HG03342 (cell line): ENCODE measurements at regions not wholly inside any gene's neighbourhood (a gene's known extent, or its start where the extent isn't known, plus 50 kb on each side); places are given as distances from the start of the nearest gene placed in this dataset.

ENCODE experiments used
- ATAC-seq: cut with Tn5 transposase; IDR thresholded peaks from one replicate; pipeline ENCODE4 v1.9.1; 2021; ENCODE audit warnings: mild to moderate bottlenecking, moderate library complexity; ENCODE audit not compliant: unreplicated experiment

DNA sequence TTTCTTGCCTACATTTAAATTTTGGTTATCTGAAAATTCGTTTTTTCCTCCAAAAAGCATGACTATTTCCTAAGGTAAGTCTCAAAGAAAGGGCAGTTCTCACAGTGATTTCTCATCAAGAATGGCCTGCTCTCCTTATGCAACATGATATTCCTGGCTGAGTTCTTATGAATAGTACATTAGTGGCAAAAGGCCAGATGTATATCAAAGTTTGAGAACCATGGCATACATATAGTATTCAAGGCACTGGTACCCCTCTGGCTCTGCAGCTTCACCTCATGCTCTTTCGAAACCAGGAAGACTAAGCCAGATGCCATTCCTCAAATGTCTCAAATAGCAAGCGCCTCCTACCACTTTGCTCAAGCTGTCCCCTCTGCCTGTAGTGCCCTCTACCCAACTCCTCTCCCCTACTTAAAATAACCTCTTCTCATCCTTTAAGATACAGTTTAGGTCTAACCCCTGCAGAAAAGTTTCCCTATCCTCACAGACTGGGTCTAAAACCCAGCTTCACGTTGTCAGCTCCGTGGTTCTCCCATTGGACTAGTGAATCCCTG lies 280.3 kb downstream of the HACE1 start:
- ATAC-seq = no peak

DNA sequence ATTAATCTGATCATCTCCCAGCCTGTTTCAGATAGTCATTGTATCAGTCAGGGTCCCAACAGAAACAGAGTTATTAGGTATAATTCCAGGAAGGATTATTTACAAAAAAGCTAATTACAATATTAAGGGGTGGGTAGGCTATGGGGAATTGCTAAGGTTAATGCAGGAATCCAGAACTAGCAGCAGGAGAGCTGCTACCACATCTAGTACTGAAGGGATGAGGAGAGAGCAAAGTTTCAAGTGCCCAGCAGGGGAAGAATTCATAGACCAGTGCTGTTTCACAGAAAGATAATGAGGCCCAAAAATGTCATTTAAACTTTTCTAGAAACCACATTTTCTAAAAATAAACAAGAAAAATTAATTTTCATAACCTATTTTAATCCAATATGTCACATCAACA lies 284.2 kb downstream of the HACE1 start:
- ATAC-seq = no peak

DNA sequence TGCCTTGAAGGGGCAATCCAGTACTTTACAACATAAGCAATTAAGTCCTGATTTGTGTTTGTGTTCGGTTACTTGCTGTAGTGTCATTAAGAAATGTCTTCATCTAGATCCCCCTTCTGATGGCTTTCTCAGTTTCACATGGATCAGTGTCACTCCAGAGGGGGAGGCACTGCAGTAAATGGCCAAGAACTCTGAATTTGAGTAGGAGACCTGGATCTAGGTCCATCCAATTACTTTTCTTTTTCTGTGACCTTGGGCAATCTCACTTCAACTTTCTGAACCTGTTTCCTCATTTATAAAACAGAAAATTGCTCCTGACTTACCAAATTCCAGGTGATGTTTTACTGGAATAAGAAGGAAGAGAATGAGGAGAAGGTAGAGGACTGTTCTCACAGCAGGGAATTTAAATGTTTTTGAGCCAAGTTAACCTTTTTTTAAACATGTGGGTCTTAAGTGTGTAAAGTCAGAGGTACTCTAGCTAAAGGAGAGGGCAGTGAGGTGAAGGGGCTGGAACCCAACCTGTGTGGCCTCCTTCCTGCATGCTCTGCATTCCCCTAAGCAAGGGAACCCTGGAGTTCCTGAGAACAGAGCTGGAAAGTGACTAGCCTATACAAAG lies 285.5 kb downstream of the HACE1 start:
- ATAC-seq = no peak

GRCh38 chr6:104573350-104573749 lies 286.4 kb downstream of the HACE1 start:
- ATAC-seq = no peak

- ATAC-seq = no peak
These were observed 286.8 kb downstream of the HACE1 start for GRCh38 chr6:104572901-104573300.

DNA sequence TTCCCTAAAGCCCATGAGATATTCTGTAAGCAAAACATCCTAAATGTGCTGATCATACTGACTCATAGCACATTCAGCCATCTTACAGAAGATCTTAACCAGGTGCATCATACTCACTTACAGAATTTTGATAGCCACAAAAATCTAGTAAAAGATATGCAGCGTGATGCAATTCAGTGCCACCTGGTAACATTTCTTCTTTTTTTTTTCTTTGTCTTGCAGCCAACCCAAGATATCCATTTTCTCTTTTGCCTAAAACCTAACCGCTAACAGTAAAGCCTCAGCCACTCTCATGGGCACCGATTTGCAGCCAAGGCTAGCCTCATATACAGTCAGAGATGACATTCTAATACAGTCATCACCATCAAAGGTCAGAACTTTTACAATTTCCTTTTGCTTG lies 293.3 kb downstream of the HACE1 start:
- ATAC-seq = no peak

DNA sequence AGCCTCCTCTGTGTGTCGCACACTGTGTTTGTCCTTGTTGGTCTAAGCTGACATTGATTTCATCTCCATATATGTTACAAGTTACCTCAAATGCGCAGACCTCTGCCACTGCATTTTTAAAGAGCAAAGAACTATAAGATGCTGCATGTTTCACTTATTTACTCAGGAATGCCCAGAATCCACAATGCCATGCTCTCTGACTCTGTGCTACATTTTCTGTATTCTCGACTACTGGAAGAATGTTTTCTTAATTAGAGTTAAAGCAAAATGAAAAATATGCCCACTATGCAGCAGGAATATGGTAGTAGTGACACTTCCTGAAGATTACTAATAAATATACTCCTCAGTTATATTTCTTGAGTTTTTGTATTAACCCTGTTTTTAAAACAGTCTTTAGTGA lies 296.4 kb downstream of the HACE1 start:
- ATAC-seq = no peak

GRCh38 chr6:104559435-104560202 lies 300.1 kb downstream of the HACE1 start:
- ATAC-seq = no peak

- no peak for ATAC-seq
These were observed 301.0 kb downstream of the HACE1 start for GRCh38 chr6:104558746-104559145.

DNA sequence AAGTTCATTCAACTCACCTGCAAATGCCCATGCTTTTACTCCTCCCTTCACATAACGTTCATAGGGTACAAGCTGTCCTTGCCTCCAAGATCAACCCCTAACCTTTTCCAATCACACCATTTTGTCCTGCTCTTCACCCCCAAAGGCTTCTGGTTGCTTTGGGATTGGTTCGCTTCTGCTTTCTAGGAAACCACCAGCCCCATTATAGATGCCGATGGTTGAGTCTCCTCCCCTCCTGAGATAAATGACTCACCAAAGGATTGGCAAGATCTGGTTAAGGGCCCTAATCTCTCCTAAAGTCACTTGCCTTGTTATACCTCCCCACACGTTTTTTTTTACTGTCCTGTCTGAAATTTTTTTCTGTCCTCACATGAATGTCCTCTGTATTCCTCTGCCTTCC lies 311.4 kb downstream of the HACE1 start:
- no peak for ATAC-seq

- ATAC-seq = no peak
These were observed 318.3 kb downstream of the HACE1 start for GRCh38 chr6:104541411-104541810.

DNA sequence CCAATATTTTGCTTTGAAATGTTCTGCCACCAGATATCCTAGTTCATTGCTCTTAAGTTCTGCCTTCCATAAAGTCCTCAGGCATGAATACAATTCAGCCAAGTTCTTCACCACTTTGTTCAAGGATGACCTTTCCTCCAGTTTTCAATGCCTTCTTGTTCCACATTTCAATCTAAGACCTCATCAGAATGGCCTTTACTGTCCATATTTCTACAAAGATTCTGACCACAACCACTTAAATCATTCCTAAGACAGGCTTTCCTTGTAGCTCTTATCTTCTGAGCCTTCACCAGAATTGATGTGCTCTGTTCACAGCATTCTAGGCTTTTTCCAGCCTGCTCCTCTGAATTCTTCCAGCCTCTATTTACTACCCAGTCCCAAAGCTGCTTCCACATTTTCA lies 319.0 kb downstream of the HACE1 start:
- ATAC-seq = no peak

DNA sequence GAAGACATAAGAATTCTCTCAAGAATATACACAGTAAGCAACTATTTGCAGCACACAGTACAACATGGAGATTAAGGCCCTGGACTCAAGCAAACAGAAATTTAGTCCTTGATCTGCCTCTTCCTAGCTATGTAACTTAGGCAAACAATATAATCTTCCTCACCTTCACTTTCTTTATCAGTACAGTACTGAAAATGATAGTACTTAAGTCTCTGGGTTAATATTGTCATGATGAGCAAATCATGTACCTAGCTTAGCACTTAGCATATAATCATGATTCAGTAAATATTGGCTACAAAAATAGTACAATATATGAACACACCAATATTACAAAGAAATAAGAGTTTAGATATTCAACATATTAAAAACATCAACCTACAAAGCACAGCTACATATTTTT lies 320.5 kb downstream of the HACE1 start:
- ATAC-seq = no peak

DNA sequence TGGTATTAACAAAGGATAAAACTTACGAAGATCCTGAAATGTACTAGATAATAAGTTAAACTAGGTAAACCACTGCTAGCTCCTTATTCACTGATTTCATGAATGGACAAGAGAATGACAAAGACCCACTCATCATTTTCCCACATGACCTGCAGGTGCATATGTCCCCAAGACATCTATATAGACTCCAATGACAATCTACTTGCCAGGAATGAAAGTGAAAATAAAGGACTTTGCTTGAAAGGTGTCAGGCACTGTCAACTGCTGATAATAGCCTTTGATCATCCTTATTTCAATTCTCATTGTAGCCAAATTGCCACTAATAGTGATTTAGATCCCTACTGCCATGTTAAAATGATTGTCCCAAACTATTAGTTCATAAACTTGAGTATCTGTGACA lies 321.8 kb downstream of the HACE1 start:
- no peak for ATAC-seq

GRCh38 chr6:104537180-104537579 lies 322.5 kb downstream of the HACE1 start:
- ATAC-seq = no peak

DNA sequence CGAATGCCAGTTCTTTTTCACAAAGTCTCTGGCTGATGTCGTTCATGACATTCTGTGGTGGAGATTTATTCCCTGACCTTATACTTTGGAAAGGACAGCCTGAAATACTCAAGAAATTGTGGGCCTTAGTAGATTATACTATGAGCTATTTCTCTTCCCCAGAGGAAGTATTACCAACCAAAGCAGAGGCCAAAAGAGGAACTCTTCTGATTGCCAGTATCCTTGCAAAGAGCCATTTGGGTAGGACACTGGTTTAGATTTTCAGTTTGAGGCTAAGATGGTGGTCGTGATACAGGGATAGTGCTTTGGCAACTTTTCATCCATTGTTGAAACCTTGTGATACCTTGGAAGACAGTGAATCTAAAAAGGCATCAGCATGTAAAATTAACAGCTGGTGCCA lies 327.3 kb downstream of the HACE1 start:
- no peak for ATAC-seq

GRCh38 chr6:104531646-104532045 lies 328.1 kb downstream of the HACE1 start:
- no peak for ATAC-seq

GRCh38 chr6:104527761-104528415 lies 331.8 kb downstream of the HACE1 start:
- no peak for ATAC-seq

GRCh38 chr6:104527311-104527710 lies 332.4 kb downstream of the HACE1 start:
- no peak for ATAC-seq

GRCh38 chr6:104526376-104526775 lies 333.3 kb downstream of the HACE1 start:
- ATAC-seq = no peak

GRCh38 chr6:104525677-104526322 lies 333.9 kb downstream of the HACE1 start:
- ATAC-seq = peak; percentile 99
